ACC112 (cell line): ENCODE measurements at regions not wholly inside any gene's neighbourhood (a gene's known extent, or its start where the extent isn't known, plus 50 kb on each side); places are given as distances from the start of the nearest gene placed in this dataset.
A peak's percentile ranks its signal among the peaks of the same experiment; 100 is the strongest.

ENCODE experiments used
- H2AFZ ChIP-seq: fragments of 200-600 bp; sonication (generic); one replicate; pipeline ENCODE4 v1.6.0; 2017; ENCODE audit warnings: antibody characterized with exemption, low read length; ENCODE audit not compliant: unreplicated experiment
- H3K27ac ChIP-seq: fragments of 200-600 bp; sonication (generic); 2 replicates; pipeline ENCODE4 v1.5.1; 2014; ENCODE audit warnings: low read depth, mild to moderate bottlenecking, antibody characterized with exemption, low read length, moderate library complexity
- H3K27me3 ChIP-seq: fragments of 200-600 bp; sonication (generic); 2 replicates; pipeline ENCODE4 v1.6.1; 2014; ENCODE audit warnings: mild to moderate bottlenecking, antibody characterized with exemption, low read length, moderate library complexity, mixed read lengths; ENCODE audit not compliant: insufficient read depth
- H3K36me3 ChIP-seq: fragments of 200-600 bp; sonication (generic); 2 replicates; pipeline ENCODE4 v1.6.1; 2016; ENCODE audit warnings: mild to moderate bottlenecking, antibody characterized with exemption, low read length, moderate library complexity, mixed read lengths; ENCODE audit not compliant: insufficient read depth
- H3K4me1 ChIP-seq: fragments of 200-600 bp; sonication (generic); one replicate; pipeline ENCODE4 v1.6.1; 2016; ENCODE audit warnings: low read length, mixed read lengths; ENCODE audit not compliant: insufficient read depth, unreplicated experiment, control insufficient read depth
- H3K4me3 ChIP-seq: fragments of 200-600 bp; sonication (generic); 2 replicates; pipeline ENCODE4 v1.5.1; 2014; ENCODE audit warnings: mild to moderate bottlenecking, low read depth, low read length
- H3K79me2 ChIP-seq: fragments of 200-600 bp; sonication (generic); one replicate; pipeline ENCODE4 v1.6.0; 2016; ENCODE audit warnings: low read length; ENCODE audit not compliant: control insufficient read depth, unreplicated experiment, insufficient read depth

GRCh38 chr5:33167541-33167940 is 273.2 kb upstream of the TARS1 start:
- H3K27ac ChIP-seq, result no peak overlapping the region
- no peaks in the 10 kb centered on the region for H3K79me2 ChIP-seq
- peaks cover 11% of the 10 kb centered on the region for H3K36me3 ChIP-seq
- no peaks in the 10 kb centered on the region for H3K27me3 ChIP-seq
- no peak overlapping the region for H3K4me3 ChIP-seq
- no peaks in the 10 kb centered on the region for H3K4me1 ChIP-seq
- no peak overlapping the region for H2AFZ ChIP-seq

- Histone ChIP-seq H2AFZ (no peak overlapping the region), H3K4me3 (no peak overlapping the region), H3K79me2 (no peaks in the 10 kb centered on the region), H3K27ac (no peak overlapping the region), H3K36me3 (peaks cover 11% of the 10 kb centered on the region), H3K4me1 (no peaks in the 10 kb centered on the region), H3K27me3 (no peaks in the 10 kb centered on the region)
Measured at GRCh38 chr5:33170411-33170810, 270.4 kb upstream of the TARS1 start.

- peaks cover 8% of the 10 kb centered on the region for H3K36me3 ChIP-seq
- H3K27me3 ChIP-seq, result no peaks in the 10 kb centered on the region
- no peak overlapping the region for H2AFZ ChIP-seq
- no peak overlapping the region for H3K4me3 ChIP-seq
- H3K79me2 ChIP-seq, result no peaks in the 10 kb centered on the region
- H3K27ac ChIP-seq, result no peak overlapping the region
- H3K4me1 ChIP-seq, result peaks cover 5% of the 10 kb centered on the region
Measured at GRCh38 chr5:33174383-33174782, 266.4 kb upstream of the TARS1 start.

GRCh38 chr5:33179301-33179700 is 261.5 kb upstream of the TARS1 start:
- H3K79me2 ChIP-seq, result no peaks in the 10 kb centered on the region
- peaks cover 10% of the 10 kb centered on the region for H3K4me1 ChIP-seq
- no peak overlapping the region for H3K27ac ChIP-seq
- no peak overlapping the region for H3K4me3 ChIP-seq
- H3K27me3 ChIP-seq, result no peaks in the 10 kb centered on the region
- H2AFZ ChIP-seq, result no peak overlapping the region
- H3K36me3 ChIP-seq, result no peaks in the 10 kb centered on the region

- H3K4me1 ChIP-seq, result peaks cover 10% of the 10 kb centered on the region
- H2AFZ ChIP-seq, result peak overlapping the region; percentile 27
- peak overlapping the region; percentile 14; the same call in 1 of the 2 replicates for H3K27ac ChIP-seq
- no peaks in the 10 kb centered on the region for H3K36me3 ChIP-seq
- H3K27me3 ChIP-seq, result no peaks in the 10 kb centered on the region
- no peaks in the 10 kb centered on the region for H3K79me2 ChIP-seq
- no peak overlapping the region for H3K4me3 ChIP-seq
Measured at GRCh38 chr5:33180900-33181299, 259.9 kb upstream of the TARS1 start.

- Histone ChIP-seq H3K27me3 (no peaks in the 10 kb centered on the region), H3K4me3 (no peak overlapping the region), H2AFZ (no peak overlapping the region)
Measured at GRCh38 chr5:33182986-33183385, 257.8 kb upstream of the TARS1 start.

GRCh38 chr5:33184367-33184766 is 256.4 kb upstream of the TARS1 start:
- Histone ChIP-seq H3K4me3 (no peak overlapping the region), H3K36me3 (no peaks in the 10 kb centered on the region), H3K79me2 (no peaks in the 10 kb centered on the region), H3K27me3 (no peaks in the 10 kb centered on the region), H2AFZ (no peak overlapping the region), H3K27ac (no peak overlapping the region), H3K4me1 (peaks cover 5% of the 10 kb centered on the region)

More at GRCh38 chr5:33182986-33183385, 257.8 kb upstream of the TARS1 start:
- H3K27ac ChIP-seq, result no peak overlapping the region
- H3K36me3 ChIP-seq, result no peaks in the 10 kb centered on the region
- H3K4me1 ChIP-seq, result peaks cover 10% of the 10 kb centered on the region
- H3K79me2 ChIP-seq, result no peaks in the 10 kb centered on the region

- Histone ChIP-seq H3K27me3 (no peaks in the 10 kb centered on the region), H3K27ac (no peak overlapping the region), H3K4me1 (no peaks in the 10 kb centered on the region), H2AFZ (no peak overlapping the region), H3K4me3 (no peak overlapping the region), H3K79me2 (no peaks in the 10 kb centered on the region), H3K36me3 (no peaks in the 10 kb centered on the region)
Measured at GRCh38 chr5:33188089-33188488, 252.7 kb upstream of the TARS1 start.

- Histone ChIP-seq H3K79me2 (no peaks in the 10 kb centered on the region), H3K27ac (peak overlapping the region; percentile 53; the same call in 1 of the 2 replicates), H3K36me3 (no peaks in the 10 kb centered on the region), H3K4me3 (no peak overlapping the region), H2AFZ (peak overlapping the region; percentile 19), H3K27me3 (no peaks in the 10 kb centered on the region), H3K4me1 (peaks cover 13% of the 10 kb centered on the region)
Measured at GRCh38 chr5:33194914-33195313, 245.9 kb upstream of the TARS1 start.

- Histone ChIP-seq H3K27ac (peak overlapping the region; percentile 53), H3K27me3 (no peaks in the 10 kb centered on the region), H2AFZ (peak overlapping the region; percentile 19), H3K4me3 (peak overlapping the region; percentile 47), H3K36me3 (no peaks in the 10 kb centered on the region), H3K4me1 (peaks cover 13% of the 10 kb centered on the region), H3K79me2 (no peaks in the 10 kb centered on the region)
Measured at GRCh38 chr5:33195431-33196165, 245.2 kb upstream of the TARS1 start.

- Histone ChIP-seq H3K27me3 (no peaks in the 10 kb centered on the region), H3K36me3 (no peaks in the 10 kb centered on the region), H2AFZ (no peak overlapping the region), H3K4me1 (peaks cover 13% of the 10 kb centered on the region), H3K27ac (no peak overlapping the region), H3K4me3 (no peak overlapping the region), H3K79me2 (no peaks in the 10 kb centered on the region)
Measured at GRCh38 chr5:33198836-33199235, 241.9 kb upstream of the TARS1 start.
